Heart right ventricle (tissue), 16 donors: ENCODE measurements at regions not wholly inside any gene's neighbourhood (a gene's known extent, or its start where the extent isn't known, plus 50 kb on each side); places are given as distances from the start of the nearest gene placed in this dataset.

Source experiments
- ATAC-seq, 8 donors: fragments of 200-7000 bp; cut with Tn5 transposase; one replicate each; pipeline ENCODE4 v1.9.1; 2020; ENCODE audit warnings: mild to moderate bottlenecking in 8 of 8, moderate library complexity in 8 of 8, moderate number of reproducible peaks in 1 of 8
- DNase-seq, 2 donors: peaks; one replicate each; pipeline ENCODE4 v3.0.0-alpha.2; 2020
- H3K27ac ChIP-seq, 10 donors: fragments of 200-600 bp; sonication (generic) in 2 of 10; one replicate each; pipeline versions ENCODE4 v1.5.0 to v1.8.0; 2020 to 2022; ENCODE audit warnings: mild to moderate bottlenecking in 3 of 10
- H3K27me3 ChIP-seq, 7 donors: fragments of 200-600 bp; one replicate each; pipeline ENCODE4 v1.8.0; 2021 to 2022; ENCODE audit warnings: mild to moderate bottlenecking in 2 of 7
- H3K36me3 ChIP-seq, 9 donors: fragments of 200-600 bp; sonication (generic) in 1 of 9; one replicate each; pipeline versions ENCODE4 v1.5.0 to v1.8.0; 2020 to 2022; ENCODE audit warnings: mild to moderate bottlenecking in 2 of 9
- H3K4me1 ChIP-seq, 9 donors: fragments of 200-600 bp; sonication (generic) in 1 of 9; one replicate each; pipeline versions ENCODE4 v1.5.0 to v1.8.0; 2020 to 2022; ENCODE audit warnings: mild to moderate bottlenecking in 4 of 9
- H3K4me3 ChIP-seq, 10 donors: fragments of 200-600 bp; sonication (generic) in 2 of 10; one replicate each; pipeline versions ENCODE4 v1.5.0 to v1.8.0; 2020 to 2022; ENCODE audit warnings: mild to moderate bottlenecking in 7 of 10, moderate library complexity in 2 of 10
- H3K9me3 ChIP-seq, 11 donors: fragments of 200-600 bp in 10 of 11; sonication (generic) in 2 of 11; one replicate each; pipeline versions ENCODE4 v1.5.0 to v1.8.0; 2013 to 2022; ENCODE audit warnings: mild to moderate bottlenecking in 2 of 11, control low read depth in 1 of 11, moderate library complexity in 1 of 11
- CTCF ChIP-seq, 9 donors: fragments of 200-600 bp; sonication (generic) in 2 of 9; IDR thresholded peaks; one replicate each; pipeline versions ENCODE4 v1.5.0 to v1.8.0; 2021 to 2022; ENCODE audit warnings: antibody characterized with exemption in 9 of 9, mild to moderate bottlenecking in 5 of 9, moderate library complexity in 1 of 9
- WGBS, 2 donors: extraction: QIAGEN DNeasy Blood & Tissue Kit; methylation state at CpG; one replicate each; pipeline ENCODE4 v1.1.7; 2013; ENCODE audit warnings: inconsistent platforms in 1 of 2; 5-methylcytosine and 5-hydroxymethylcytosine counted together
- intact Hi-C, 10 donors: fragments of 100-400 bp; cut with DNase I; formaldehyde crosslinking; loops; one replicate each; pipeline versions ENCODE4 v1.11.1 to v1.14.2; 2022
- donor health status: Arrhythmogenic right ventricular cardiomyopathy.
- donor health status: ischemic (EF 13 %, LVEDD 7.1; RV severe dilation, severe dysfunction).
- donor health status: healthy with polysubstance abuse.
- donor health status: DM: no; HTN: yes; CAD: no.
- donor health status: DM: no; HTN: no; CAD: no.
- donor health status: ischemic (EF 25% LVEDD 6.9; RV normal size, moderate dysfunction).
- donor health status: ischemic (EF 25% LVEDD 5.7; RV mildly dilated, moderate dysfunction).
- donor health status: healthy.
- donor health status: DM: yes; HTN: yes; CAD: no.
- donor health status: Ischemic cardiomyopathy.
- donor health status: ischemic (EF 35%, LVEDD 5.7; RV mildly dilated, moderate dysfunction).
- donor health status: nonischemic (EF 11% LVEDD 7.7; RV severe dilation, severe dysfunction).
- donor health status: DM: yes; HTN: yes; CAD: no.
- donor health status: PGD.
- donor health status: ischemic (EF 29% LVEDD 5.4; RV normal size, mild dysfunction).
- donor health status: nonischemic (EF 23%, LVEDD 6.1; RV moderate dilation, normal function).

- Histone ChIP-seq H3K9me3 (no peaks in the 10 kb centered on the region), H3K27ac (no peak overlapping the region), H3K27me3 (no peaks in the 10 kb centered on the region), H3K36me3 (no peaks in the 10 kb centered on the region), H3K4me1 (peaks cover 0 to 7% (median 4%) of the 10 kb centered on the region in 9 donors), H3K4me3 (no peak overlapping the region)
- ATAC-seq (no peak), DNase-seq (no peak)
- intact Hi-C loops: no loop called here
- 91 to 95% methylated on average over 7 of the region's 7 CpGs for WGBS, 2 donors
- no peak for TF ChIP-seq CTCF (IDR thresholded peaks at IDR 0.05)
Measured at GRCh38 chr4:140298001-140298400, 75.4 kb upstream of the SCOC start.

GRCh38 chr4:140297221-140297570 lies 76.2 kb upstream of the SCOC start:
- Histone ChIP-seq H3K27ac (no peak overlapping the region), H3K9me3 (no peaks in the 10 kb centered on the region), H3K36me3 (no peaks in the 10 kb centered on the region), H3K4me1 (peaks cover 0 to 7% (median 4%) of the 10 kb centered on the region in 9 donors), H3K4me3 (no peak overlapping the region), H3K27me3 (no peaks in the 10 kb centered on the region)
- intact Hi-C loops: no loop called here
- WGBS, 2 donors: 48 to 55% methylated on average over 7 of the region's 7 CpGs
- no peak for TF ChIP-seq CTCF (IDR thresholded peaks at IDR 0.05)
- no peak for ATAC-seq
- DNase-seq: no peak

- DNase-seq (peak; percentile 23 to 39), ATAC-seq (peak in 7 of 8 donors; percentile 44 to 80 (median 57))
- no peaks in the 10 kb centered on the region for H3K36me3 ChIP-seq
- peak overlapping the region in 1 of 10 donors; percentile 14 for H3K4me3 ChIP-seq
- no peaks in the 10 kb centered on the region for H3K27me3 ChIP-seq
- H3K27ac ChIP-seq: no peak overlapping the region
- peaks cover 0 to 7% (median 4%) of the 10 kb centered on the region in 9 donors for H3K4me1 ChIP-seq
- WGBS, 2 donors: 52 to 65% methylated on average over 15 of the region's 15 CpGs
- intact Hi-C loops: no loop called here
- no peaks in the 10 kb centered on the region for H3K9me3 ChIP-seq
- no peak for TF ChIP-seq CTCF (IDR thresholded peaks at IDR 0.05)
Measured at GRCh38 chr4:140296335-140297220, 76.9 kb upstream of the SCOC start.

GRCh38 chr4:140293979-140294378 lies 79.5 kb upstream of the SCOC start:
- TF ChIP-seq CTCF (IDR thresholded peaks at IDR 0.05): no peak
- DNase-seq: no peak
- ATAC-seq: no peak

More at GRCh38 chr4:140293979-140294378, 79.5 kb upstream of the SCOC start:
- no peak overlapping the region for H3K27ac ChIP-seq
- no peaks in the 10 kb centered on the region for H3K27me3 ChIP-seq
- H3K4me3 ChIP-seq: no peak overlapping the region
- H3K9me3 ChIP-seq: no peaks in the 10 kb centered on the region
- H3K36me3 ChIP-seq: no peaks in the 10 kb centered on the region
- peaks cover 0 to 5% (median 3%) of the 10 kb centered on the region in 9 donors for H3K4me1 ChIP-seq
- WGBS, 2 donors: 96 to 100% methylated on average over 2 of the region's 2 CpGs
- intact Hi-C loops: no loop called here
